Transverse colon (tissue), 4 donors: ENCODE measurements at regions not wholly inside any gene's neighbourhood (a gene's known extent, or its start where the extent isn't known, plus 50 kb on each side); places are given as distances from the start of the nearest gene placed in this dataset.

ENCODE experiments used
- DNase-seq: peaks from one replicate; pipeline ENCODE4 v3.0.0-alpha.2; 2019
- H3K27ac ChIP-seq, 4 donors: fragments of 200-600 bp; sonication (generic); 2 replicates each; pipeline ENCODE4 v1.5.1; 2016 to 2018; ENCODE audit warnings: inconsistent platforms in 4 of 4
- H3K27me3 ChIP-seq: fragments of 200-600 bp; sonication (generic); 2 replicates; pipeline ENCODE4 v1.5.1; 2017; ENCODE audit warnings: inconsistent platforms
- H3K36me3 ChIP-seq, 4 donors: fragments of 200-600 bp; sonication (generic); 2 replicates each; pipeline ENCODE4 v1.5.1; 2017 to 2019; ENCODE audit warnings: inconsistent platforms in 4 of 4
- H3K4me1 ChIP-seq, 4 donors: fragments of 200-600 bp; sonication (generic); 2 replicates each; pipeline ENCODE4 v1.5.1; 2017 to 2020; ENCODE audit warnings: inconsistent platforms in 4 of 4
- H3K4me3 ChIP-seq, 4 donors: fragments of 200-600 bp; sonication (generic); 1 replicate in 1 of 4; 2 replicates in 3 of 4; pipeline versions ENCODE4 v1.5.1 to v1.6.1; 2017 to 2019; ENCODE audit warnings: inconsistent platforms in 4 of 4
- H3K9me3 ChIP-seq, 2 donors: fragments of 200-600 bp; sonication (generic); 2 replicates each; pipeline ENCODE4 v1.5.1; 2017 to 2019; ENCODE audit warnings: inconsistent platforms in 2 of 2
- EP300 ChIP-seq: sonication (generic); formaldehyde crosslinking; IDR thresholded peaks from one replicate; pipeline ENCODE4 v1.6.1; 2017; ENCODE audit warnings: antibody characterized with exemption, low read depth
- POLR2A ChIP-seq: fragments of 450-650 bp; IDR thresholded peaks from one replicate; pipeline ENCODE4 v1.6.1; 2016; ENCODE audit warnings: antibody characterized with exemption, mild to moderate bottlenecking, moderate library complexity
- POLR2AphosphoS5 ChIP-seq, 3 donors: sonication (generic); formaldehyde crosslinking; IDR thresholded peaks; one replicate each; pipeline ENCODE4 v1.6.1; 2016; ENCODE audit warnings: antibody characterized with exemption in 3 of 3
- WGBS, 2 donors: methylation state at CpG; one replicate each; pipeline ENCODE4 v1.1.5; 2018; ENCODE audit warnings: low coverage in 1 of 2; 5-methylcytosine and 5-hydroxymethylcytosine counted together
- in situ Hi-C, 4 donors: fragments of 200-750 bp; cut with MboI; loops; one replicate each; pipeline versions ENCODE4 v1.15.0 to v1.15.1; 2017; ENCODE audit warnings: low sequenced_read_pairs in 3 of 4, low pct_ligation_motif_present in 1 of 4, low pct_unique_long_range_greater_than_20kb in 1 of 4
- intact Hi-C: fragments of 100-400 bp; cut with DNase I; formaldehyde crosslinking; loops from one replicate; pipeline ENCODE4 v1.15.1; 2023; ENCODE audit warnings: low total_unique reads
- TF ChIP-seq, protein P1 (sequence below), 5 experiments: fragments of 200-600 bp in 3 of 5; fragments of 450-650 bp in 2 of 5; sonication (generic) in 3 of 5; IDR thresholded peaks; 1 replicate in 2 of 5; 2 replicates in 3 of 5; pipeline ENCODE4 v1.5.1; 2016 to 2017; ENCODE audit warnings: antibody characterized with exemption in 5 of 5, inconsistent platforms in 3 of 5, mild to moderate bottlenecking in 2 of 5, moderate library complexity in 1 of 5

DNA sequence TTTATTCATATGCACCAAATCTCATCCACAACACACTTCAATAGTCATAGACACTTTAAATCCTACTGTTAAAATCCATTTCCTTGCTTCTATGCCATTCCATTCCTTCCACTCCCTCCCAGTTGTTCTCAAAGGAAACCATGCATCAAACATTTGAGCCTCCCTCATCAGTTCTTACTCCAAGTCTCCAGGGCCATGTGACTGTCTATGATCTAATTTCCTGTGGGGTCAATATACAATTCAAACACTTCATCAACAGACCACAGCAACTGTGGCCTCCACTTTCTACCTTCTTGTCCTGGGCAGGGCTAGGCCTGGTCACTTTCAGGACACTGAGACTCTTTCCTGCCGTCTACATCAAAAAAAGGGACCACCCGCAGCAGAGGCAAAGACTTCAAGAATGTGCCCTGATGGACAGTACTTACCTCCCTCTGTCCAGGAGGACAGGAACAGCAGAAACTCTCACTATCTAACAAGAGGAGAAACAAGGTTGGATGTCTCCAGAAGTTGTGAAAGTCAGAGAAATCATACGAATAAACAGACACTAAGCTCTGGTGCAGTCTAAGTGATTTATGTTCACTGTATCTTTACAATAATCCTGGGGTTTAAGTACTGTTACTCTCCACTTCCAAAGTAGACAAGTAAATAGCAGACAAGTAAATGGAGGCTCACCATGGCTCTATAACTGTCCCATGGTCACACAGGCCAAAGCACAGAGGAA is 160.2 kb downstream of the QRSL1 start:
- Histone ChIP-seq H3K27me3 (no peaks in the 10 kb centered on the region), H3K4me1 (no peaks in the 10 kb centered on the region), H3K9me3 (no peaks in the 10 kb centered on the region), H3K27ac (no peak overlapping the region), H3K36me3 (no peaks in the 10 kb centered on the region), H3K4me3 (no peak overlapping the region)
- intact Hi-C loops, result no loop called here
- in situ Hi-C loops, result no loop called here
- WGBS, 2 donors, result 70 to 100% methylated on average over 1 to 3 of the region's 3 CpGs
- DNase-seq, result no peak
- TF ChIP-seq POLR2AphosphoS5 (IDR thresholded peaks at IDR 0.05) (no peak), POLR2A (no peak), EP300 (no peak)
- TF ChIP-seq, protein P1, sequence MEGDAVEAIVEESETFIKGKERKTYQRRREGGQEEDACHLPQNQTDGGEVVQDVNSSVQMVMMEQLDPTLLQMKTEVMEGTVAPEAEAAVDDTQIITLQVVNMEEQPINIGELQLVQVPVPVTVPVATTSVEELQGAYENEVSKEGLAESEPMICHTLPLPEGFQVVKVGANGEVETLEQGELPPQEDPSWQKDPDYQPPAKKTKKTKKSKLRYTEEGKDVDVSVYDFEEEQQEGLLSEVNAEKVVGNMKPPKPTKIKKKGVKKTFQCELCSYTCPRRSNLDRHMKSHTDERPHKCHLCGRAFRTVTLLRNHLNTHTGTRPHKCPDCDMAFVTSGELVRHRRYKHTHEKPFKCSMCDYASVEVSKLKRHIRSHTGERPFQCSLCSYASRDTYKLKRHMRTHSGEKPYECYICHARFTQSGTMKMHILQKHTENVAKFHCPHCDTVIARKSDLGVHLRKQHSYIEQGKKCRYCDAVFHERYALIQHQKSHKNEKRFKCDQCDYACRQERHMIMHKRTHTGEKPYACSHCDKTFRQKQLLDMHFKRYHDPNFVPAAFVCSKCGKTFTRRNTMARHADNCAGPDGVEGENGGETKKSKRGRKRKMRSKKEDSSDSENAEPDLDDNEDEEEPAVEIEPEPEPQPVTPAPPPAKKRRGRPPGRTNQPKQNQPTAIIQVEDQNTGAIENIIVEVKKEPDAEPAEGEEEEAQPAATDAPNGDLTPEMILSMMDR (IDR thresholded peaks at IDR 0.05), result no peak

GRCh38 chr6:106788761-106789160 is 159.4 kb downstream of the QRSL1 start:
- no peak overlapping the region for H3K27ac ChIP-seq
- no peaks in the 10 kb centered on the region for H3K27me3 ChIP-seq
- intact Hi-C loops, result no loop called here
- no peaks in the 10 kb centered on the region for H3K9me3 ChIP-seq
- in situ Hi-C loops, result no loop called here
- H3K36me3 ChIP-seq, result no peaks in the 10 kb centered on the region
- TF ChIP-seq POLR2A (no peak), EP300 (no peak), POLR2AphosphoS5 (IDR thresholded peaks at IDR 0.05) (no peak)
- TF ChIP-seq, protein P1 (IDR thresholded peaks at IDR 0.05), result no peak
- no peaks in the 10 kb centered on the region for H3K4me1 ChIP-seq
- no peak for DNase-seq
- WGBS, 2 donors, result 97 to 100% methylated on average over 1 to 2 of the region's 2 CpGs
- H3K4me3 ChIP-seq, result no peak overlapping the region

- TF ChIP-seq, protein P1 (IDR thresholded peaks at IDR 0.05), result no peak
- no peak for TF ChIP-seq POLR2A
- TF ChIP-seq POLR2AphosphoS5 (IDR thresholded peaks at IDR 0.05), result no peak
- no peak for TF ChIP-seq EP300
- no peak for DNase-seq
- H3K4me1 ChIP-seq, result no peaks in the 10 kb centered on the region
- no peaks in the 10 kb centered on the region for H3K36me3 ChIP-seq
- in situ Hi-C loops (no loop called here), intact Hi-C loops (no loop called here)
- no peaks in the 10 kb centered on the region for H3K27me3 ChIP-seq
- 90% methylated on average over 5 to 11 of the region's 11 CpGs for WGBS, 2 donors
- no peak overlapping the region for H3K27ac ChIP-seq
- H3K9me3 ChIP-seq, result no peaks in the 10 kb centered on the region
- no peak overlapping the region for H3K4me3 ChIP-seq
Observed at GRCh38 chr6:106787327-106788196, 158.2 kb downstream of the QRSL1 start.

GRCh38 chr6:106785298-106785697 is 155.9 kb downstream of the QRSL1 start:
- H3K27ac ChIP-seq, result no peak overlapping the region
- 79 to 90% methylated on average over 3 to 4 of the region's 4 CpGs for WGBS, 2 donors
- intact Hi-C loops (no loop called here), in situ Hi-C loops (no loop called here)
- no peaks in the 10 kb centered on the region for H3K9me3 ChIP-seq
- no peaks in the 10 kb centered on the region for H3K27me3 ChIP-seq
- no peaks in the 10 kb centered on the region for H3K36me3 ChIP-seq
- TF ChIP-seq EP300 (no peak), POLR2A (no peak), POLR2AphosphoS5 (IDR thresholded peaks at IDR 0.05) (no peak)
- TF ChIP-seq, protein P1 (IDR thresholded peaks at IDR 0.05), result no peak
- DNase-seq, result no peak
- no peak overlapping the region for H3K4me3 ChIP-seq
- H3K4me1 ChIP-seq, result peaks cover 0 to 6% (median 2%) of the 10 kb centered on the region in 4 donors
